Liver (tissue), 7 donors: ENCODE measurements at regions not wholly inside any gene's neighbourhood (a gene's known extent, or its start where the extent isn't known, plus 50 kb on each side); places are given as distances from the start of the nearest gene placed in this dataset.

Source experiments
- DNase-seq: peaks from one replicate; pipeline ENCODE4 v3.0.0-alpha.2; 2017; ENCODE audit warnings: low spot score
- H3K27ac ChIP-seq, 2 donors: one replicate each; pipeline ENCODE4 v1.7.0; 2013; ENCODE audit warnings: inconsistent platforms in 2 of 2, low read length in 2 of 2, control low read depth in 1 of 2, low read depth in 1 of 2, mild to moderate bottlenecking in 1 of 2
- H3K27me3 ChIP-seq, 4 donors: one replicate each; pipeline versions ENCODE4 v1.6.1 to v1.7.0; 2013; ENCODE audit warnings: low read length in 3 of 4, inconsistent platforms in 1 of 4, mild to moderate bottlenecking in 1 of 4, moderate library complexity in 1 of 4; ENCODE audit not compliant: control insufficient read depth in 4 of 4, insufficient read depth in 4 of 4
- H3K36me3 ChIP-seq, 4 donors: one replicate each; pipeline versions ENCODE4 v1.6.1 to v1.7.0; 2013; ENCODE audit warnings: low read length in 3 of 4, mild to moderate bottlenecking in 3 of 4, low read depth in 1 of 4, moderate library complexity in 1 of 4; ENCODE audit not compliant: control insufficient read depth in 4 of 4, insufficient read depth in 3 of 4
- H3K4me1 ChIP-seq, 4 donors: one replicate each; pipeline versions ENCODE4 v1.6.1 to v1.7.0; 2013; ENCODE audit warnings: low read length in 3 of 4, mild to moderate bottlenecking in 3 of 4, moderate library complexity in 1 of 4; ENCODE audit not compliant: control insufficient read depth in 4 of 4, insufficient read depth in 4 of 4
- H3K4me3 ChIP-seq, 3 donors: one replicate each; pipeline versions ENCODE4 v1.6.1 to v1.7.0; 2013; ENCODE audit warnings: low read length in 3 of 3, control low read depth in 1 of 3, low read depth in 1 of 3, mild to moderate bottlenecking in 1 of 3
- H3K9ac ChIP-seq, 2 donors: one replicate each; pipeline ENCODE4 v1.7.0; 2013; ENCODE audit warnings: low read length in 2 of 2, mild to moderate bottlenecking in 2 of 2, moderate library complexity in 2 of 2, control low read depth in 1 of 2, low read depth in 1 of 2
- H3K9me3 ChIP-seq, 4 donors: one replicate each; pipeline versions ENCODE4 v1.6.1 to v1.7.0; 2013; ENCODE audit warnings: low read length in 3 of 4; ENCODE audit not compliant: control insufficient read depth in 4 of 4
- ATF3 ChIP-seq: IDR thresholded peaks from 2 replicates; pipeline ENCODE4 v1.6.1; 2016; ENCODE audit warnings: antibody characterized with exemption
- EGR1 ChIP-seq, 2 donors: IDR thresholded peaks; 2 replicates each; pipeline ENCODE4 v1.6.1; 2016 to 2018; ENCODE audit warnings: antibody characterized with exemption in 2 of 2, low read depth in 2 of 2
- FOXA1 ChIP-seq: IDR thresholded peaks from 2 replicates; pipeline ENCODE4 v1.6.1; 2016; ENCODE audit warnings: antibody characterized with exemption
- FOXA2 ChIP-seq: IDR thresholded peaks from 2 replicates; pipeline ENCODE4 v1.6.1; 2016; ENCODE audit warnings: antibody characterized with exemption
- GABPA ChIP-seq, 2 donors: IDR thresholded peaks in 1 of 2; conservative IDR thresholded peaks in 1 of 2; 2 replicates each; pipeline ENCODE4 v1.6.1; 2016; ENCODE audit warnings: antibody characterized with exemption in 2 of 2, mild to moderate bottlenecking in 1 of 2, moderate library complexity in 1 of 2
- HNF4A ChIP-seq, 2 donors: conservative IDR thresholded peaks; 2 replicates each; pipeline ENCODE4 v1.6.1; 2016; ENCODE audit warnings: antibody characterized with exemption in 2 of 2, mild to moderate bottlenecking in 2 of 2
- HNF4G ChIP-seq: IDR thresholded peaks from 2 replicates; pipeline ENCODE4 v1.6.1; 2016; ENCODE audit warnings: antibody characterized with exemption
- JUND ChIP-seq, 2 donors: IDR thresholded peaks; 2 replicates each; pipeline ENCODE4 v1.6.1; 2016; ENCODE audit warnings: antibody characterized with exemption in 2 of 2
- NR2F2 ChIP-seq: IDR thresholded peaks from 2 replicates; pipeline ENCODE4 v1.6.1; 2016; ENCODE audit warnings: antibody characterized with exemption
- RAD21 ChIP-seq, 2 donors: IDR thresholded peaks; 2 replicates each; pipeline ENCODE4 v1.6.1; 2016; ENCODE audit warnings: antibody characterized with exemption in 2 of 2, mild to moderate bottlenecking in 2 of 2
- RXRA ChIP-seq, 2 donors: IDR thresholded peaks; 2 replicates each; pipeline ENCODE4 v1.6.1; 2017 to 2018; ENCODE audit warnings: antibody characterized with exemption in 2 of 2, mild to moderate bottlenecking in 1 of 2
- SP1 ChIP-seq: IDR thresholded peaks from 2 replicates; pipeline ENCODE4 v1.6.1; 2018; ENCODE audit warnings: antibody characterized with exemption, mild to moderate bottlenecking
- TAF1 ChIP-seq: conservative IDR thresholded peaks from 2 replicates; pipeline ENCODE4 v1.6.1; 2016; ENCODE audit warnings: antibody characterized with exemption, mild to moderate bottlenecking
- YY1 ChIP-seq: IDR thresholded peaks from 2 replicates; pipeline ENCODE4 v1.6.1; 2016; ENCODE audit warnings: antibody characterized with exemption, mild to moderate bottlenecking
- ZBTB33 ChIP-seq: IDR thresholded peaks from 2 replicates; pipeline ENCODE4 v1.6.1; 2016; ENCODE audit warnings: antibody characterized with exemption
- WGBS: extraction: QIAGEN DNeasy Blood & Tissue Kit; methylation state at CpG from one replicate; pipeline ENCODE4 v1.1.7; 2013; 5-methylcytosine and 5-hydroxymethylcytosine counted together
- TF ChIP-seq, protein P1 (sequence below): IDR thresholded peaks from 2 replicates; pipeline ENCODE4 v1.6.1; 2016; ENCODE audit warnings: antibody characterized with exemption, mild to moderate bottlenecking
- TF ChIP-seq, protein P2 (sequence below): IDR thresholded peaks from 2 replicates; pipeline ENCODE4 v1.6.1; 2016; ENCODE audit warnings: antibody characterized with exemption
- donor health status: healthy.
- donor health status: healthy.
- donor health status: healthy.
- donor health status: healthy.

GRCh38 chr1:198864695-198865094 lies 225.9 kb downstream of the PTPRC start:
- 79% methylated on average over 4 of the region's 4 CpGs for WGBS
- TF ChIP-seq RAD21 (IDR thresholded peaks at IDR 0.05), result no peak
- TF ChIP-seq SP1, result no peak
- no peak for TF ChIP-seq TAF1
- TF ChIP-seq YY1, result no peak
- no peak for TF ChIP-seq ZBTB33
- TF ChIP-seq JUND (IDR thresholded peaks at IDR 0.05), result no peak
- Histone ChIP-seq H3K27me3 (no peaks in the 10 kb centered on the region), H3K36me3 (no peaks in the 10 kb centered on the region), H3K27ac (no peak overlapping the region), H3K9ac (no peak overlapping the region), H3K4me3 (no peak overlapping the region), H3K9me3 (no peaks in the 10 kb centered on the region), H3K4me1 (no peaks in the 10 kb centered on the region)
- DNase-seq, result no peak

GRCh38 chr1:198865319-198865718 lies 226.5 kb downstream of the PTPRC start:
- Histone ChIP-seq H3K4me1 (no peaks in the 10 kb centered on the region), H3K27me3 (no peaks in the 10 kb centered on the region), H3K36me3 (no peaks in the 10 kb centered on the region), H3K4me3 (no peak overlapping the region), H3K9me3 (no peaks in the 10 kb centered on the region), H3K27ac (no peak overlapping the region), H3K9ac (no peak overlapping the region)
- WGBS, result 79% methylated on average over 2 of the region's 2 CpGs
- DNase-seq, result no peak
- TF ChIP-seq FOXA2 (no peak), ATF3 (no peak), SP1 (no peak), RXRA (IDR thresholded peaks at IDR 0.05) (no peak), TAF1 (no peak), HNF4G (no peak), ZBTB33 (no peak), HNF4A (conservative IDR thresholded peaks at IDR 0.05) (no peak), GABPA (IDR thresholded peaks at IDR 0.05 in 1 of 2, conservative IDR thresholded peaks at IDR 0.05 in 1 of 2) (no peak), EGR1 (IDR thresholded peaks at IDR 0.05; ENCODE audit: low read depth in 2 of 2) (no peak), JUND (IDR thresholded peaks at IDR 0.05) (no peak), NR2F2 (no peak), RAD21 (IDR thresholded peaks at IDR 0.05) (no peak), FOXA1 (no peak)
- TF ChIP-seq, protein P1, sequence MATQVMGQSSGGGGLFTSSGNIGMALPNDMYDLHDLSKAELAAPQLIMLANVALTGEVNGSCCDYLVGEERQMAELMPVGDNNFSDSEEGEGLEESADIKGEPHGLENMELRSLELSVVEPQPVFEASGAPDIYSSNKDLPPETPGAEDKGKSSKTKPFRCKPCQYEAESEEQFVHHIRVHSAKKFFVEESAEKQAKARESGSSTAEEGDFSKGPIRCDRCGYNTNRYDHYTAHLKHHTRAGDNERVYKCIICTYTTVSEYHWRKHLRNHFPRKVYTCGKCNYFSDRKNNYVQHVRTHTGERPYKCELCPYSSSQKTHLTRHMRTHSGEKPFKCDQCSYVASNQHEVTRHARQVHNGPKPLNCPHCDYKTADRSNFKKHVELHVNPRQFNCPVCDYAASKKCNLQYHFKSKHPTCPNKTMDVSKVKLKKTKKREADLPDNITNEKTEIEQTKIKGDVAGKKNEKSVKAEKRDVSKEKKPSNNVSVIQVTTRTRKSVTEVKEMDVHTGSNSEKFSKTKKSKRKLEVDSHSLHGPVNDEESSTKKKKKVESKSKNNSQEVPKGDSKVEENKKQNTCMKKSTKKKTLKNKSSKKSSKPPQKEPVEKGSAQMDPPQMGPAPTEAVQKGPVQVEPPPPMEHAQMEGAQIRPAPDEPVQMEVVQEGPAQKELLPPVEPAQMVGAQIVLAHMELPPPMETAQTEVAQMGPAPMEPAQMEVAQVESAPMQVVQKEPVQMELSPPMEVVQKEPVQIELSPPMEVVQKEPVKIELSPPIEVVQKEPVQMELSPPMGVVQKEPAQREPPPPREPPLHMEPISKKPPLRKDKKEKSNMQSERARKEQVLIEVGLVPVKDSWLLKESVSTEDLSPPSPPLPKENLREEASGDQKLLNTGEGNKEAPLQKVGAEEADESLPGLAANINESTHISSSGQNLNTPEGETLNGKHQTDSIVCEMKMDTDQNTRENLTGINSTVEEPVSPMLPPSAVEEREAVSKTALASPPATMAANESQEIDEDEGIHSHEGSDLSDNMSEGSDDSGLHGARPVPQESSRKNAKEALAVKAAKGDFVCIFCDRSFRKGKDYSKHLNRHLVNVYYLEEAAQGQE, result no peak
- TF ChIP-seq, protein P2, sequence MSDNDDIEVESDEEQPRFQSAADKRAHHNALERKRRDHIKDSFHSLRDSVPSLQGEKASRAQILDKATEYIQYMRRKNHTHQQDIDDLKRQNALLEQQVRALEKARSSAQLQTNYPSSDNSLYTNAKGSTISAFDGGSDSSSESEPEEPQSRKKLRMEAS, result no peak
